ENCODE measurements at regions not wholly inside any gene's neighbourhood (a gene's known extent, or its start where the extent isn't known, plus 50 kb on each side); places are given as distances from the start of the nearest gene placed in this dataset.
A peak's percentile ranks its signal among the peaks of the same experiment; 100 is the strongest.

DNA sequence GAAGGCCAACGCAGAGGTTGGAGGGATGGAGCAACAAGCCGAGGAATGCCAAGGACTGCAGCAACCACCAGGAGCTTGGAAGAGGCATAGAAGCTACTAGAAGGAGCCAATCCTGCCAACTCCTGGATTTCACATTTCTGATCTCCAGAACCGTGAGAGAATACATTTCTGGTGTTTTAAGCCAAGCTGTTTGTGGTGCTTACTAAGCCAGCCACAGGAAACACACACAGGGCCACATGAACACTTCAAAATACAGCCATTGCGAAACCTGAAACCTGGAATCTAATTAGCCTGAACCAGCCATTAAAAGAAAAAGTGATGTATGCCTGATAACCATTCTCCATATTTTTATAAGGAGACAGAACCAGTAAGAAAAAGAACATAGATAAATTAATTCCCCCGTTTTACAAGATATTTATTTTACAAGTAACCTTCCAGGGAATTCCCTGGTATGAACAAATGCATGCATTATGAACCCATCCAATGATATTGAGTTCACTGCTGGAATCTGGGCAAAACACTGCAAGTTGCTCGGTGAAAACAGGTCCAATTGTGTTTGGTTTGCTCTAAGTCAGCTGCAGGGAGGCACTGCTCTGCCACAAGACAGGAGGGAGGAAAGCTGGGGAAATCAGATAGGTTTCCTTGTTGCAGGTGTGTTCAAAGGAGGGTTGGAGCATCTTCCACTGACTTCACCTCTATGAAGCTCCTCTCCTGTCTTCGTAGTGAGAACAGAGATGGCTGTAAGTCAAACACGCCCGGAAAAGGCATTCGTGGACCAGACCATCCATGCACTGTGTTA is 70.2 kb downstream of the ETS2 start:
- DNase-seq = peak; percentile 61

Data from MV-4-11 (cell line).